DMS53 treated with DMSO at 0.1 percent for 48 hours (cell line): ENCODE measurements at regions not wholly inside any gene's neighbourhood (a gene's known extent, or its start where the extent isn't known, plus 50 kb on each side); places are given as distances from the start of the nearest gene placed in this dataset.
"Not testable (repeated sequence)": the region's sequence is repeated elsewhere in the genome, so short reads cannot be mapped to it uniquely, and the experiment has no call there.

Experiments used
- DNase-seq: peaks from one replicate; lab custom pipeline; 2025; ENCODE audit not compliant: unreplicated experiment; lab: John Stamatoyannopoulos, UW

DNA sequence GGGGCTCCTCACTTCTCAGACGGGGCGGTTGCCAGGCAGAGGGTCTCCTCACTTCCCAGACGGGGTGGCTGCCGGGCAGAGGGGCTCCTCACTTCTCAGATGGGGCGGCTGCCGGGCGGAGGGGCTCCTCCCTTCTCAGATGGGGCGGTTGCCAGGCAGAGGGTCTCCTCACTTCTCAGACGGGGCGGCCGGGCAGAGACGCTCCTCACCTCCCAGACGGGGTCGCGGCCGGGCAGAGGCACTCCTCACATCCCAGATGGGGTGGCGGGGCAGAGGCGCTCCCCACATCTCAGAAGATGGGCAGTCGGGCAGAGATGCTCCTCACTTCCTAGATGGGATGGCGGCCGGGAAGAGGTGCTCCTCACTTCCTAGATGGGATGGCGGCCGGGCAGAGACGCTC, 148.3 kb downstream of the UTRN start:
- DNase-seq, result not testable (repeated sequence)

DNA sequence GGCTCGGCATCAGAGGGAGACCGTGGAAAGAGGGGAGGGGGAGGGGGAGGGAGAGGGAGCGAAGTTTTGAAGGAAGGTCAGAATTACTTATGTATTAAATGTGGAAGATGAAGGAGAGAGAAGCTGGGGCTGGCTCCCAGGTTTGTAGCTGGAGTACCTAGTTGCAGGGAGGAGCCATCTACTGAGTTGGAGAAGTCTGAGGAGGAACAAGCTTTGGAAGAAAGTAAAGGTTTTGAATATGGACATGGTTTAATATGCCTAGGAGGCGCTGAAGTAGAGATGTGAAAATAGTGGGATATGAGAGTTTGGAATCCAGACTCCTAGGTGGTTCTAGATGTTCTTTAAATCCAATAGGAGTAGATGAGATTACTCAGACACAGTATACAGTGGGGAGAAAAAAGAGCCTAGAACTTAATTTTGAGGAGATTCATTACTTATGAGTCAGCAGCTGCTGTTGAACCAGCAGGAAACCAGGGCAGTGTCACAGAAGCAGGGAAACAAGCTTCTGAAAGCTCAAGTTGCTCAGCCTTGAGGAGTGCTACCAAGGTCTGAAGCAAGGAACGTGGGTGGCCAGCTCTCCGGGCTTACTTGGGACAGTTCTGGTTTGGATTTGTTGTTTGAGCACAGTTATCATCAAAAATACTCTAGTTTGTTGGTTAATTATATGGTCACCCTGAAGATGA, 149.3 kb downstream of the UTRN start:
- DNase-seq, result no peak

DNA sequence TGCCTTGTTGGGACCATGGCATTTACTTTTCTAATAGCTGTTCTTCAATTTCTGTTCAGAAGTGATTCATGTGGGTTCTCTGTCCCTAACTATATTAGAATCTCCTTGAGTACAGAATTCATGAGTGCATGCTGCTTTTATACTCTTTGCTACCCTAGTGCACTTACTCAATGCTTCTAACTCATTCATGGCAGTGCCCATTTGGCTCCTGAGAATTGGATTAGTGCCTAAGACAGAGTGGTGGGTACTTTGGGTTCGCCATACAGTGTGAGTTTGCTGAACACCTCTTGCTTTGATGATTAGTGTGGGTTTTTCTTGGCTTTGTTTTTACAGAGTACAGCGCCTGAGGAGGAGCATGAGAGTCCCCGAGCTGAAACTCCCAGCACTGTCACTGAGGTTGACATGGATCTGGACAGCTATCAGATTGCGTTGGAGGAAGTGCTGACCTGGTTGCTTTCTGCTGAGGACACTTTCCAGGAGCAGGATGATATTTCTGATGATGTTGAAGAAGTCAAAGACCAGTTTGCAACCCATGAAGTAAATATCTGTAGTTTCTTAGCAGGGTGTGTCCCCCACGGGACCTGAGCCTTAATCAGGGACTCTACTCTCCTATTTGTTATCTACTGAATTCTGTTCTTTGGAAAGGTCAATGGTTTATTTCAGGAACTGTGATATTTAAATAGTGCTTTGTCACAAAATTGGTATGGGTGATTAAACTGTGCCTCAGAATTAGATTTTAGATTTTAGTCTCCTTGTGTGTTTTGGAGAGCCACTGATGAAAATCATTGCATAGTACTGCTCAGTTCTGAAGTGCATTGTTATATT, 150.7 kb downstream of the UTRN start:
- no peak for DNase-seq

DNA sequence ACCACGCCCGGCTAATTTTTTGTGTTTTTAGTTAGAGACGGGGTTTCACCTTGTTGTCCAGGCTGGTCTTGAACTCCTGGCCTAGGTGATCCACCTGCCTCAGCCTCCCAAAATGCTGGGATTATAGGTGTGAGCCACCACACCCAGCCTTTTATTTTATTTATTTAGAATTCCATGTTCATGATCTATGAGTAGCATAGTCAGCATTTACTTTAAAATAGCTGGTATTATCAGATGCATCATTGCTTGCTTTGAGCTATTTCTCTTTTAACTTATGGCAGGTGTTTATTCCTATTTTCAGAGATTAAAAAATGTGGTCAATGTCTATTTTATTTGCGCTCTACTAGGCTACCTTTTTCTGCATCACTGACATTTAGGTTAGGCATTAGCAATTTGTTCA, 152.0 kb downstream of the UTRN start:
- DNase-seq, result no peak

DNA sequence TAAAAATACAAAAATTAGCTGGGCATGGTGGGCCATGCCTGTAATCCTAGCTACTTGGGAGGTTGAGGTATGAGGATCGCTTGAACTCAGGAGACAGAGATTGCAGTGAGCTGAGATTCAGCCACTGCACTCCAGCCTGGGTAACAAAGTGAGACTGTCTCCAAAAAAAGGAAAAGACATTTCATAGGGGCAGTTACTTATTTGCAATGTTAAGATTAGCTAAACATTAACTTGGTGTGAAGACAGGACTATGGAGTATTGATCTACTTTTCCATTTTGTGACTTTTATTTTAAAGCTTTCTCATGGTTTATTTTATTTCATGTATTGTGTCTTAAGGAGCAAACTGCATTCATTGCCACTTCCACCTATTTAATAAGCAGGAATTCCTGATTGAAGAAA, 153.0 kb downstream of the UTRN start:
- no peak for DNase-seq

DNA sequence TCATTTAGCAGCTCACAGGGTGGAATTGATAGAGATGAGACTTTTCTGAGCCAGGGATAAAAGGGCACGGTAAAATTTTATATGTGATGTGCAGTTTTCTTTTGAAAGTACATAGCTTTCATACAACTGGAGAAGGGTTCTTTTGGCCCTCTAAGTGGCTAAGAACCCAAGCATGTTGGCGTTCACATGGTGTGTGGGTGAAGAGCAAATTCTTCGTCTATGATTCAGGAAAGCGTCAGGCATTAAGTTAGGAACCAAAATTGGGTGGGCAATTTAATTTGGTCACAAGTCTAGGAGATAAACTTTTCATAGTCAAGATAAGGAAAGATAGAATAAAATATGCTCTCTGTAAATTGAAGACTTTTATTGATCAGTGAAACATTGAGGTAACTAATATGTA, 153.9 kb downstream of the UTRN start:
- no peak for DNase-seq

DNA sequence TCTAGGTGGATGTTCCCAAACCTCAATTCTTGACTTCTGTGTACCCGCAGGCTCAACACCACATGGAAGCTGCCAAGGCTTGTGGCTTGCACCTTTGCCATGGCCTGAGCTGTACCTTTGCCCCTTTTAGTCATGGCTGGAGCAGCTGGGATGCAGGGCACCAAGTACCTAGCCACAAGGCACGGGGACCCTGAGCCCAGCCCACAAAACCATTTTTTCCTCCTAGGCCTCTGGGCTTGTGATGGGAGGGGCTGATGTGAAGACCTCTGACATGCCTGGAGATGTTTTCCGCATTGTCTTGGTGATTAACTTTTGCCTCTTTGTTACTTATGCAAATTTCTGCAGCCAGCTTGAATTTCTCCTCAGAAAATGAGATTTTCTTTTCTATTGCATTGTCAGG, 156.7 kb downstream of the UTRN start:
- DNase-seq, result not testable (repeated sequence)

DNA sequence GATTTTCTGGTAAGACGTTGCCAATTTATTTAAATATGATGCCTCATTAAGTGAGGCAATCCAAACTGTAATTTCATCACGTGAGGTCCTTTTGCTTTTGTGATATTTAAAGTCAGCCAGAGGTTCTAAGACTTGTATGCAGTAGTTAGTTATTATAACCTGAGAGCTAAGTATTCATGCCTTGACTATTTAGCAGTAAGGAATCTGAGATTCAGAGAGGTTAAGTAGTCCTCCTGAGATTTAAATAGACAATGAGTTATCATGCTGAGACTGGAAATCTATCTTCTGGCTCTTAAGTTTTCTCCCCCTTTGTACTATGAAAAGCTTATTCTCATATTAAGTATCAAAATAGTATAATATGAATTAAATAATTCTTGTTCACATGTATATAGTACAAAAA, 158.0 kb downstream of the UTRN start:
- no peak for DNase-seq

DNA sequence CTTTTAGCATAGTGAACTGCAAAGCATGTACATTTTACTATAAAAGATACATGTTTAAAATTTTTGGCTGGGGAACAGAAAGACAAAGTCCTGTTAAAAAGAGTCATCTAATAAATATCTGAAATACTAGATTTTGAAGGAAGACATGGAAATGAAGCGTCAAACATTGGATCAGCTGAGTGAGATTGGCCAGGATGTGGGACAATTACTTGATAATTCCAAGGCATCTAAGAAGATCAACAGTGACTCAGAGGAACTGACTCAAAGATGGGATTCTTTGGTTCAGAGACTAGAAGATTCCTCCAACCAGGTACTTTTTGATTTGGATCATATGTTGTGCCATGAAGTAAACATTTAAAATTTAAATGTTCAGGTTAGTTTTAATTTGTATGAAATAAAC, 162.3 kb downstream of the UTRN start:
- no peak for DNase-seq

DNA sequence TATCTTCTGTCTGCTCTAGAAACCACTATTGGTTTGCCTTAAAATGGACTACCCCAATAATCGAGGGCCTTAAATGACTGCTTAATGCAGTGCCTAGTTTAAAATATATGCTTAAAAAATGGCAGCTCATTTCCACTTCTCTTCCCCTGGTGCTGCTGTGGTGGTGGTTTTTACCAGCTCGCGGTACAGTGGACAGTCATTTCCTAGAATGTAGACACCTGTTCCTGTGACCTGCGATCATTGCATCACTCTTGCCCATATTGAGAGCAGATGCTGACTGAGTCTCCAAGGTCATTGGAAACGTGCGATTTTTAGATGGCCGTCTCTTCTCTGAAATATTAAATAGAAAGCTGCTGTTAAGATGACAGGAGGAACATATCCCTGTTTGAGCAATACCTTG, 164.1 kb downstream of the UTRN start:
- DNase-seq, result no peak

DNA sequence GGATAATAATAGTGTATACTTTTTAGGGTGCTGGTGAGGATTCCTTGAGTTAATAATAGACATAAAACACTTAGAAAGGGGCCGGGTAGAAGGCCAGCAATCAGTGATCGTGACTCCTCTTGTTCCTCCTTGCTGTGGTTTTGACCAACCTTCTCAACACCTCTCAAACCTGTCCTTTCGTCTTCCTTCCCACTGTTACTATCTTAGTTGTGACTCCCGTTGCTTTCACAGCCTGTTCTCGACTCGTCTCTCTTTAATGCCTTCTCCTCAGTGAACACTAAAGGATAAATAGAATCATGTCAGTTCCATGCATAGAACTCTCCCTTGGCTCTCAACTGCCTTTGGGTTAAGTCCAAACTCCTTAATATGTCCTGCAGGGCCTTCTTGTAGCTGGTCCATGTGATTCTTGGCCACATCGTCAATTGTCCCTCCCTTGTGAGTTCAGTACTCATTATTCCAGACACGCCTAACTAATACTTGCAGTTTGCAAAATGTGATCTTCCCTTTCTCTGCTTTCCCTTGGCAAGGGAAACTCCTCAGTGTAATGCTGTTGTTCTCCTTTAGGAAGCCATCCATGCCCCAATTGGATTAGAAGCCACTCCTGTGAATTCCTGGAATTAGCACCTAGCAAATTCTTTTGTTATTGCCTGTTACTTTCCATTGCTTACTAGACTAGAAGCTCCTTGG, 164.9 kb downstream of the UTRN start:
- DNase-seq, result no peak

DNA sequence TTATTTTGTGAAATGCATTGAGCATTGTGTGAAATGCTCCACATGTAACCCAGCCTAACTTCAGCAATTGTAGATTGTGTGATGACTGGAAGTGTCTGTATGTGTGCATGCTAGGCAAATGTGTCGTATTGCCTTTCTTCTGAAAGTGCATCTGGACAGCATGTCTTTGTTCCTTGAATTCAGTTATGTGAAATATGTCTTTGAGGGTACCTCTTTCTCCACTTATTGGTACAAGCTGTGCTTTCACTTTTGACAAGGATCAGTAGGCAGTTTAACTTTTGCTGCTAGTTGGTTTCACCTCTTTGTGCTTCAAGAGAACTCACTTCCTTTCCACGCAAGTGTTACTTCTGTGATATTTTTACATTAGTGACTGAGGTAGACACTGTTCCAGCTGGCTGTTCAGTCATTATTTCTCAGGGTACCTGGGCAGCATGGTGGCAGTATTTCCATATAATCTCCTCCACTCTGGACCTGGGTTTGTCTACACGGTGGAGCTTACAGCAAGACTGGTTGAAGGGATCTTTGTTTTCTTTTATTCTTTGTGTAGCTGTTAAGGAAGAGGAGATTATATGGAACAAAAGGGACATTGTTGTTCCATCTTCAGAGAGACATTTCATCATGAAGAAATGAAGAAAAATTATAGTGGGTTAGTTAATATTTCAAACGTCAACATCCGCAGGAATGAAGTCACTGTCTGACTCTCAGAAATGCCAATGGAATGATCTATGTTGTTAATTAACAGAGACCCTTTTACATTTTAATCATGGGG, 175.4 kb downstream of the UTRN start:
- no peak for DNase-seq

DNA sequence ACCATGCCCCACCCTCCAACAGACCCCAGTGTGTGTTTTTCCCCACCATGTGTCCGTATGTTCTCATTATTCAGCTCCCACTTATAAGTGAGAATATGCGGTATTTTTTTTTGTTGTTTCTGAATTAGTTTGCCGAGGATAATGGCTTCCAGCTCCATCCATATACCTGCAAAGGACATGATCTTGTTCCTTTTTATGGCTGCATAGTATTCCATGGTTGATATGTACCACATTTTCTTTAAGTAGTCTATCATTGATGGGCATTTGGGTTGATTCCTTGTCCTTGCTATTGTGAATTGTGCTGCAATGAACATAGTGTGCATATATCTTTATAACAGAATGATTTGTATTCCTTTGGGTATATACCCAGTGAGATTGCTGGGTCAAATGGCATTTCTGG, 176.9 kb downstream of the UTRN start:
- DNase-seq, result no peak

DNA sequence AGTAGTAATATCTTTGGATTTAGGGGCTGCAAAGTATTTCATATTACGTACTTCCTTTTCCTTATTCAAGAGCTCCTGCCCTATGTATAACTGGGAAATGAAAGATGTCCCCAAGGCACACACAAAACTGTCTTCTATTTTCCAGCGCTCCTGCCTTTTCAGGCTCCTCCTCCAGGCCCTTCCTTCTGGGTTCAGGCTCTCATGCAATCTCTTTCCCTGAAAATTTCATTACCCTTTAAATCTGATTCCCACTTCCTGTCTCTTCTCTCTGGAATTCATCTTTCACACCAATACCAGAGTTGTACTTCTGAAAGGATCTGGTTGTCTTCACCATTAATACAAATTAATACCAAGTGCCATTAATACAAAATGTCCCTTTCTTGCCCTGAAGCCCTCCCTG, 181.6 kb downstream of the UTRN start:
- no peak for DNase-seq

DNA sequence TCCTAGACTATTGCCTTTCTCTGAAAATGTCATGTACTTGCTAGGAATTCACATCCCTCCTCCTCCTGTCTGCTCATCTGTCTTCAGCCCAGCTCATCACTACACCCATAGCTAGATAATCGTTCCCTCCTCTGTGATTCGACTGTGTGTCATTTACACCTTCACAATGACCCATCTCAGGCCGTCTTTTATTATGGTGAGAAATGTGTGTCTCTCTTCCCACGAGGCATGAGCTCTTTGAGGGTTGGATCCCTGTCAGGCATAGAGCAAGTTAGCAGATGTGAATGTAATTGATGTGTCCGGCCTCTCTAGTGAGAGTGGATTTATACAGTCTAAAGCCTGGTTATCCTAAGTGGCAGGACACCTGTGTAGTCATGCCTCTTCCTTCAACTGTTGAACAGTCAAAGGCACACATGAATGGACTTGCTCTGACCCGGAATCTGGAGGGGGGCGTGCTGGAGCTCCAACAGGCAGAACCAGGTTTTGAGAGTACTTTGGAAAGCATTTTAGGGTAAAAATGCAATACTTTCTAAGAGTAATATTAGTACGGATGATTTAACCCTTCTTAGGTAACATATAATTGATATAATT, 182.1 kb downstream of the UTRN start:
- DNase-seq, result no peak

DNA sequence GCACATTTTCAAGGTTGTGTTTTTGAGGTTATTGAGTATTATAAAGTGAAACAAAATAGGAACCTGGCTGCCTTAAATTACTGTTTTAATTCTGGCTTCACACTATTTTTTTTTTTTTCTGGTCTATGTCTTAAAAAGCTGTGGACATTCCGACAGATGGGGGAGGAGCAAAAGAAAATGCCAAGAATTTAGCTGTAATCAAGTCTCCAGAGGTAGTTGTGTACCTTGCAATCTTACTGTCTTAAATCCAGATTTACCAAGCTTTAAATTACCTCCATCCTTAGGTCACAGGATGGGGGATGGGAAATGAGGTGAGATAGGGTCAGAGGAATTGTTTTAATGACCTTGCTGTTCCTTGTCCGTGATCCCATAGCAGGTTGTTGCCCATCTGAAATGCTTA, 182.8 kb downstream of the UTRN start:
- no peak for DNase-seq

DNA sequence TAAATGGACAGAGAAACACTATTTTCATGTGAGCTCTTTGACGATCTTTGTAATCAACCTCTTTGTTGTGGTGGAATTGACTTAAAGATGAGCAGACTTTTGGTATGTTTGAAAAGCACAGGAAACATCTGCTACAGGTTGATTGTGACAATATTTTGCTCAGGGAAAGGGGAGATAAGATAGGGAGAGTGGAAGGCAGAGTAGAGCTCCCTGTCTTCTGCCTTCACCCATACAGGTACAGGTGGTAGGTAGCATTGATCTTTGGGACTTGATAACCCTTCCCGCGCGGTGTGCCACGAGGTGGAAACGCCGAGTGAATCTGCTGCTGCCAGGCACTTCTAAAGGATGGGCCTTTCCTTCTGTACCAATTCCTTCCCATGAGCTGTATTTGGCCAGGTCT, 183.6 kb downstream of the UTRN start:
- DNase-seq, result no peak

DNA sequence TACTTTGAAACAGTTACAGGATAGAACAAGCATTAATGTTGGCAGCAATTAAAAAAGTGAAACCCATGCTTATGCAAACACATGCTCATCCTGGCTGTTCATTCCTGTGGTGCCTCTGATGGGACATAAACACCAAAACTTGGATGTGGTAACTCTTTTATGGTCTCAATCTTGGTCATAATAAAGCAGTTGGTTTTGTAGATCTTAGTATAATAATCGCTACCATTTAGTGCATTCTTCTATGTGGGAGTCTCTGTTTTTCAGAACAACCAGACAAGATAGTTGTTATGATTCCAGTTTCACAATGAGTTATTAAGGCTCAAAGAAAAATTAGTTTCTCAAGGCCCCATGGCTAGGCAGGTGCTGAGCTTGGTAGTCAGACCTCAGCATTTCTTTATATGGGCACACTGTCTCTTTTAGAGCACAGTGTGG, 184.0 kb downstream of the UTRN start:
- no peak for DNase-seq

DNA sequence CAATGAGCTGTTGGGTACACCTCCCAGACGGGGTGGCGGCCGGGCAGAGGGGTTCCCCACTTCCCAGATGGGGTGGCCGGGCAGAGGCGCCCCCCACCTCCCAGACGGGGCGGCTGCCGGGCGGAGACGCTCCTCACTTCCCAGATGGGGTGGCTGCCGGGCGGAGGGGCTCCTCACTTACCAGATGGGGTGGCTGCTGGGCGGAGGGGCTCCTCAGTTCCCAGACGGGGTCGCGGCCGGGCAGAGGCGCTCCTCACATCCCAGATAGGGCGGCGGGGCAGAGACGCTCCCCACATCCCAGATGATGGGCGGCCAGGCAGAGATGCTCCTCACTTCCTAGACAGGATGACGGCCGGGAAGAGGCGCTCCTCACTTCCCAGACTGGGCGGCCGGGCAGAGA, 185.1 kb downstream of the UTRN start:
- DNase-seq, result not testable (repeated sequence)

DNA sequence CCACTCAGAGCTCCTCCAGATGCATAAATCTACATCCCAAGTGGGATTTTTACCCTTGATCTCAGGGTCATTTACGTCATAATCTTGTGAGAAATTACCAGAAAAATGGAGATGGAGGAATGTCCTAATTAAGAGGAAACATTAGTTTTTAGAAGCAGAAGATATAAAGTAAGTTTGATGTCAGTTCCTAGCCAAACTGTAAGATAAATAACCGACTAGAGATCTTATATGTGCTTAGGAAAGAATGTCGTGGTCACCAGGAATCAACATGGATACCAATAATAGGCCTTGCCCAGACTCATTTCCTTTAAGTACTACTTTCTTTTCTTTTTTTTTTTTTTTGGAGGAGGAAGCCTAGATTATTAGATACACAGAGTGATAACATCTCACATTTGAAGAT, 186.9 kb downstream of the UTRN start:
- DNase-seq, result no peak

DNA sequence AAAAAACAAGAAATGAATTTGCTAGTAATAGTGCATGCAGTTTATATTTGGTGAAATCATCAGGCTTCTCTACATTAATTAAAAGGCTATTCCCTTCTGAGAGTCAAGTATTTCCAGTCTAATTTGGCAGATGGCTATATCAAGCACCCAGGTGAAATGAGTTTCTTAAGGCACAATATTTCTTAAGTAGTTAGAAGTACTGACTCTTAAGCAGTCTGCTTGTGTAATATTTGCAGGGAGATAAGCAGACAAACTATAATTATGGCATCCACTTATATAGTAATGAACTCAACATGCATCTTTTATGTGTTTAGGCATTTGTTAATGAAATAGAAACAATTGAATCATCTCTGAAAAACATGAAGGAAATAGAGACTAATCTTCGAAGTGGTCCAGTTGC, 189.2 kb downstream of the UTRN start:
- DNase-seq, result no peak
